ENCODE measurements at regions not wholly inside any gene's neighbourhood (a gene's known extent, or its start where the extent isn't known, plus 50 kb on each side); places are given as distances from the start of the nearest gene placed in this dataset.

GRCh38 chr1:117708323-117709248, 102.7 kb downstream of the TENT5C start:
- Histone ChIP-seq H3K79me1 (ENCODE audit: low read length) (no peaks in the 10 kb centered on the region), H3K36me3 (ENCODE audit: control insufficient read depth in 1 of 2, insufficient read depth in 2 of 2, low read length in 2 of 2) (no peaks in the 10 kb centered on the region), H3K4ac (ENCODE audit: low read depth, low read length) (no peak overlapping the region), H3K18ac (ENCODE audit: low read length) (no peak overlapping the region), H4K12ac (ENCODE audit: low read depth, low read length) (no peak overlapping the region), H2AK5ac (ENCODE audit: low read length) (no peak overlapping the region), H3K79me2 (ENCODE audit: control insufficient read depth, insufficient read depth, low read length, poor library complexity) (no peaks in the 10 kb centered on the region), H3K4me2 (ENCODE audit: low read length) (no peak overlapping the region), H3K27me3 (ENCODE audit: insufficient read depth, low read length) (no peaks in the 10 kb centered on the region), H3K9me3 (ENCODE audit: insufficient read depth, low read depth, low read length) (no peaks in the 10 kb centered on the region), H2BK120ac (ENCODE audit: insufficient read depth, low read length, poor library complexity) (no peak overlapping the region), H2BK5ac (ENCODE audit: low read depth, low read length, poor library complexity) (no peak overlapping the region), H3K14ac (ENCODE audit: low read length) (no peak overlapping the region), H2AFZ (ENCODE audit: insufficient read depth, low read length, poor library complexity) (no peak overlapping the region), H3K4me3 (ENCODE audit: low read depth, low read length) (no peak overlapping the region), H3K4me1 (ENCODE audit: control insufficient read depth in 1 of 2, insufficient read depth in 2 of 2, low read length in 2 of 2) (no peaks in the 10 kb centered on the region), H4K8ac (ENCODE audit: low read depth, low read length) (no peak overlapping the region), H3K9ac (ENCODE audit: low read length) (no peak overlapping the region), H4K91ac (ENCODE audit: low read depth, low read length) (no peak overlapping the region), H3K23ac (ENCODE audit: low read length) (no peak overlapping the region), H2BK12ac (ENCODE audit: low read length) (no peak overlapping the region), H3K27ac (ENCODE audit: low read depth, low read length) (no peak overlapping the region)
- DNase-seq, result no peak
- no CpG with 5 or more reads among the region's 15 CpGs for WGBS (ENCODE audit: extremely low coverage, insufficient coverage, insufficient read length)

- Histone ChIP-seq H3K79me2 (ENCODE audit: control insufficient read depth, insufficient read depth, low read length, poor library complexity) (no peaks in the 10 kb centered on the region), H3K4me1 (ENCODE audit: control insufficient read depth in 1 of 2, insufficient read depth in 2 of 2, low read length in 2 of 2) (no peaks in the 10 kb centered on the region), H2AK5ac (ENCODE audit: low read length) (no peak overlapping the region), H3K36me3 (ENCODE audit: control insufficient read depth in 1 of 2, insufficient read depth in 2 of 2, low read length in 2 of 2) (no peaks in the 10 kb centered on the region), H3K9me3 (ENCODE audit: insufficient read depth, low read depth, low read length) (no peaks in the 10 kb centered on the region), H3K27me3 (ENCODE audit: insufficient read depth, low read length) (no peaks in the 10 kb centered on the region), H3K27ac (ENCODE audit: low read depth, low read length) (no peak overlapping the region), H2AFZ (ENCODE audit: insufficient read depth, low read length, poor library complexity) (no peak overlapping the region), H4K12ac (ENCODE audit: low read depth, low read length) (no peak overlapping the region), H3K4ac (ENCODE audit: low read depth, low read length) (no peak overlapping the region), H3K14ac (ENCODE audit: low read length) (no peak overlapping the region), H2BK12ac (ENCODE audit: low read length) (no peak overlapping the region), H4K91ac (ENCODE audit: low read depth, low read length) (no peak overlapping the region), H2BK5ac (ENCODE audit: low read depth, low read length, poor library complexity) (no peak overlapping the region), H3K79me1 (ENCODE audit: low read length) (no peaks in the 10 kb centered on the region), H3K23ac (ENCODE audit: low read length) (no peak overlapping the region), H2BK120ac (ENCODE audit: insufficient read depth, low read length, poor library complexity) (no peak overlapping the region), H3K4me2 (ENCODE audit: low read length) (no peak overlapping the region), H4K8ac (ENCODE audit: low read depth, low read length) (no peak overlapping the region), H3K18ac (ENCODE audit: low read length) (no peak overlapping the region), H3K9ac (ENCODE audit: low read length) (no peak overlapping the region), H3K4me3 (ENCODE audit: low read depth, low read length) (no peak overlapping the region)
- WGBS (ENCODE audit: extremely low coverage, insufficient coverage, insufficient read length), result no CpG with 5 or more reads among the region's 4 CpGs
- no peak for DNase-seq
Measured at GRCh38 chr1:117709249-117709691, 103.4 kb downstream of the TENT5C start.

- Histone ChIP-seq H3K4me1 (ENCODE audit: control insufficient read depth in 1 of 2, insufficient read depth in 2 of 2, low read length in 2 of 2) (no peaks in the 10 kb centered on the region), H4K12ac (ENCODE audit: low read depth, low read length) (no peak overlapping the region), H3K18ac (ENCODE audit: low read length) (no peak overlapping the region), H4K91ac (ENCODE audit: low read depth, low read length) (no peak overlapping the region), H3K27me3 (ENCODE audit: insufficient read depth, low read length) (no peaks in the 10 kb centered on the region), H3K9me3 (ENCODE audit: insufficient read depth, low read depth, low read length) (peaks cover 3% of the 10 kb centered on the region), H3K27ac (ENCODE audit: low read depth, low read length) (no peak overlapping the region), H3K23ac (ENCODE audit: low read length) (no peak overlapping the region), H4K8ac (ENCODE audit: low read depth, low read length) (no peak overlapping the region), H3K14ac (ENCODE audit: low read length) (no peak overlapping the region), H3K79me1 (ENCODE audit: low read length) (no peaks in the 10 kb centered on the region), H2BK120ac (ENCODE audit: insufficient read depth, low read length, poor library complexity) (no peak overlapping the region), H2AFZ (ENCODE audit: insufficient read depth, low read length, poor library complexity) (no peak overlapping the region), H3K36me3 (ENCODE audit: control insufficient read depth in 1 of 2, insufficient read depth in 2 of 2, low read length in 2 of 2) (no peaks in the 10 kb centered on the region), H3K4ac (ENCODE audit: low read depth, low read length) (no peak overlapping the region), H2BK12ac (ENCODE audit: low read length) (no peak overlapping the region), H3K4me2 (ENCODE audit: low read length) (no peak overlapping the region), H2BK5ac (ENCODE audit: low read depth, low read length, poor library complexity) (no peak overlapping the region), H3K79me2 (ENCODE audit: control insufficient read depth, insufficient read depth, low read length, poor library complexity) (no peaks in the 10 kb centered on the region), H3K4me3 (ENCODE audit: low read depth, low read length) (no peak overlapping the region), H3K9ac (ENCODE audit: low read length) (no peak overlapping the region), H2AK5ac (ENCODE audit: low read length) (no peak overlapping the region)
- WGBS (ENCODE audit: extremely low coverage, insufficient coverage, insufficient read length), result no CpG with 5 or more reads among the region's 8 CpGs
- peak in 1 of 2 donors; percentile 7 for DNase-seq
Measured at GRCh38 chr1:117710710-117711109, 104.9 kb downstream of the TENT5C start.

- Histone ChIP-seq H3K36me3 (ENCODE audit: control insufficient read depth in 1 of 2, insufficient read depth in 2 of 2, low read length in 2 of 2) (no peaks in the 10 kb centered on the region), H3K27ac (ENCODE audit: low read depth, low read length) (no peak overlapping the region), H3K23ac (ENCODE audit: low read length) (no peak overlapping the region), H3K79me1 (ENCODE audit: low read length) (no peaks in the 10 kb centered on the region), H3K9ac (ENCODE audit: low read length) (no peak overlapping the region), H4K91ac (ENCODE audit: low read depth, low read length) (no peak overlapping the region), H3K4me1 (ENCODE audit: control insufficient read depth in 1 of 2, insufficient read depth in 2 of 2, low read length in 2 of 2) (no peaks in the 10 kb centered on the region), H4K12ac (ENCODE audit: low read depth, low read length) (no peak overlapping the region), H2AFZ (ENCODE audit: insufficient read depth, low read length, poor library complexity) (no peak overlapping the region), H2BK120ac (ENCODE audit: insufficient read depth, low read length, poor library complexity) (no peak overlapping the region), H4K8ac (ENCODE audit: low read depth, low read length) (no peak overlapping the region), H3K4me3 (ENCODE audit: low read depth, low read length) (no peak overlapping the region), H3K4ac (ENCODE audit: low read depth, low read length) (no peak overlapping the region), H2BK12ac (ENCODE audit: low read length) (no peak overlapping the region), H2AK5ac (ENCODE audit: low read length) (no peak overlapping the region), H3K4me2 (ENCODE audit: low read length) (no peak overlapping the region), H3K18ac (ENCODE audit: low read length) (no peak overlapping the region), H3K14ac (ENCODE audit: low read length) (no peak overlapping the region), H3K79me2 (ENCODE audit: control insufficient read depth, insufficient read depth, low read length, poor library complexity) (no peaks in the 10 kb centered on the region), H3K9me3 (ENCODE audit: insufficient read depth, low read depth, low read length) (peaks cover 10% of the 10 kb centered on the region), H3K27me3 (ENCODE audit: insufficient read depth, low read length) (no peaks in the 10 kb centered on the region), H2BK5ac (ENCODE audit: low read depth, low read length, poor library complexity) (no peak overlapping the region)
- WGBS (ENCODE audit: extremely low coverage, insufficient coverage, insufficient read length), result no CpG with 5 or more reads among the region's 2 CpGs
- DNase-seq, result no peak
Measured at GRCh38 chr1:117712621-117713020, 106.8 kb downstream of the TENT5C start.
